ENCODE measurements at regions not wholly inside any gene's neighbourhood (a gene's known extent, or its start where the extent isn't known, plus 50 kb on each side); places are given as distances from the start of the nearest gene placed in this dataset.

GRCh38 chr9:113705928-113706519 lies 170.1 kb upstream of the ZNF618 start:
- TF ChIP-seq USF1 (IDR thresholded peaks at IDR 0.05): no peak
- TF ChIP-seq YY1 (IDR thresholded peaks at IDR 0.05; ENCODE audit: low read depth): no peak
- peak; percentile 70 for TF ChIP-seq TEAD4 (IDR thresholded peaks at IDR 0.05)
- TF ChIP-seq TAF1 (IDR thresholded peaks at IDR 0.05; ENCODE audit: low read depth): no peak

- no peak for TF ChIP-seq EGR1 (IDR thresholded peaks at IDR 0.05)
- TF ChIP-seq ZBTB7A (IDR thresholded peaks at IDR 0.05; ENCODE audit: low read depth): no peak
- TF ChIP-seq RAD21 (IDR thresholded peaks at IDR 0.05; ENCODE audit: low read depth): no peak
- no peak for TF ChIP-seq CEBPB (IDR thresholded peaks at IDR 0.05)
- no peak for TF ChIP-seq MAX (IDR thresholded peaks at IDR 0.05)
- TF ChIP-seq USF1 (IDR thresholded peaks at IDR 0.05): no peak
- no peak for TF ChIP-seq CREB1 (IDR thresholded peaks at IDR 0.05; ENCODE audit: low read depth)
- no peak for TF ChIP-seq FOXM1 (IDR thresholded peaks at IDR 0.05; ENCODE audit: borderline replicate concordance, low read depth)
- no peak for TF ChIP-seq YY1 (IDR thresholded peaks at IDR 0.05; ENCODE audit: low read depth)
- no peak for TF ChIP-seq NFIC (IDR thresholded peaks at IDR 0.05)
- no peak for TF ChIP-seq TEAD4 (IDR thresholded peaks at IDR 0.05)
- TF ChIP-seq EP300 (IDR thresholded peaks at IDR 0.05; ENCODE audit: borderline replicate concordance): no peak
- no peak for TF ChIP-seq REST (IDR thresholded peaks at IDR 0.05; ENCODE audit: low read depth)
- no peak for TF ChIP-seq TAF1 (IDR thresholded peaks at IDR 0.05; ENCODE audit: low read depth)
- TF ChIP-seq TCF12 (IDR thresholded peaks at IDR 0.05; ENCODE audit: low read depth): no peak
Observed at GRCh38 chr9:113707953-113708695, 168.0 kb upstream of the ZNF618 start.

GRCh38 chr9:113708821-113709713 lies 167.0 kb upstream of the ZNF618 start:
- TF ChIP-seq CEBPB (IDR thresholded peaks at IDR 0.05) (no peak), CREB1 (IDR thresholded peaks at IDR 0.05; ENCODE audit: low read depth) (no peak), NFIC (IDR thresholded peaks at IDR 0.05) (no peak), USF1 (IDR thresholded peaks at IDR 0.05) (no peak), MAX (IDR thresholded peaks at IDR 0.05) (no peak), TAF1 (IDR thresholded peaks at IDR 0.05; ENCODE audit: low read depth) (no peak), TCF12 (IDR thresholded peaks at IDR 0.05; ENCODE audit: low read depth) (no peak), EP300 (IDR thresholded peaks at IDR 0.05; ENCODE audit: borderline replicate concordance) (no peak), EGR1 (IDR thresholded peaks at IDR 0.05) (no peak), FOXM1 (IDR thresholded peaks at IDR 0.05; ENCODE audit: borderline replicate concordance, low read depth) (no peak), TEAD4 (IDR thresholded peaks at IDR 0.05) (no peak), RAD21 (IDR thresholded peaks at IDR 0.05; ENCODE audit: low read depth) (no peak), REST (IDR thresholded peaks at IDR 0.05; ENCODE audit: low read depth) (no peak), ZBTB7A (IDR thresholded peaks at IDR 0.05; ENCODE audit: low read depth) (no peak), YY1 (IDR thresholded peaks at IDR 0.05; ENCODE audit: low read depth) (no peak)

- no peak for TF ChIP-seq RAD21 (IDR thresholded peaks at IDR 0.05; ENCODE audit: low read depth)
- no peak for TF ChIP-seq NFIC (IDR thresholded peaks at IDR 0.05)
- TF ChIP-seq CREB1 (IDR thresholded peaks at IDR 0.05; ENCODE audit: low read depth): no peak
- no peak for TF ChIP-seq YY1 (IDR thresholded peaks at IDR 0.05; ENCODE audit: low read depth)
- TF ChIP-seq ZBTB7A (IDR thresholded peaks at IDR 0.05; ENCODE audit: low read depth): no peak
- no peak for TF ChIP-seq EGR1 (IDR thresholded peaks at IDR 0.05)
- no peak for TF ChIP-seq CEBPB (IDR thresholded peaks at IDR 0.05)
- TF ChIP-seq EP300 (IDR thresholded peaks at IDR 0.05; ENCODE audit: borderline replicate concordance): no peak
- no peak for TF ChIP-seq REST (IDR thresholded peaks at IDR 0.05; ENCODE audit: low read depth)
- TF ChIP-seq USF1 (IDR thresholded peaks at IDR 0.05): no peak
- no peak for TF ChIP-seq TCF12 (IDR thresholded peaks at IDR 0.05; ENCODE audit: low read depth)
- TF ChIP-seq TEAD4 (IDR thresholded peaks at IDR 0.05): no peak
- TF ChIP-seq MAX (IDR thresholded peaks at IDR 0.05): no peak
- TF ChIP-seq TAF1 (IDR thresholded peaks at IDR 0.05; ENCODE audit: low read depth): no peak
- no peak for TF ChIP-seq FOXM1 (IDR thresholded peaks at IDR 0.05; ENCODE audit: borderline replicate concordance, low read depth)
Observed at GRCh38 chr9:113709721-113710120, 166.4 kb upstream of the ZNF618 start.

Measured in Ishikawa (cell line).